ENCODE measurements at regions not wholly inside any gene's neighbourhood (a gene's known extent, or its start where the extent isn't known, plus 50 kb on each side); places are given as distances from the start of the nearest gene placed in this dataset.
"Not testable (repeated sequence)": the region's sequence is repeated elsewhere in the genome, so short reads cannot be mapped to it uniquely, and the experiment has no call there.

- H3K4me1 ChIP-seq (ENCODE audit: low read depth) = no peaks in the 10 kb centered on the region
- intact Hi-C loops (cut with DNase I, micrococcal nuclease) = no loop called here
- no peaks in the 10 kb centered on the region for H3K9me3 ChIP-seq
- no peak for DNase-seq
- TF ChIP-seq CTCF (IDR thresholded peaks at IDR 0.05) = no peak
- no peak for ATAC-seq
- no peak overlapping the region for H3K4me3 ChIP-seq
- H3K36me3 ChIP-seq (ENCODE audit: low read depth) = no peaks in the 10 kb centered on the region
These were observed 406.1 kb upstream of the GRAMD2B start for GRCh38 chr5:126017096-126017495.

GRCh38 chr5:126020770-126021169, 402.4 kb upstream of the GRAMD2B start:
- DNase-seq = no peak

DNA sequence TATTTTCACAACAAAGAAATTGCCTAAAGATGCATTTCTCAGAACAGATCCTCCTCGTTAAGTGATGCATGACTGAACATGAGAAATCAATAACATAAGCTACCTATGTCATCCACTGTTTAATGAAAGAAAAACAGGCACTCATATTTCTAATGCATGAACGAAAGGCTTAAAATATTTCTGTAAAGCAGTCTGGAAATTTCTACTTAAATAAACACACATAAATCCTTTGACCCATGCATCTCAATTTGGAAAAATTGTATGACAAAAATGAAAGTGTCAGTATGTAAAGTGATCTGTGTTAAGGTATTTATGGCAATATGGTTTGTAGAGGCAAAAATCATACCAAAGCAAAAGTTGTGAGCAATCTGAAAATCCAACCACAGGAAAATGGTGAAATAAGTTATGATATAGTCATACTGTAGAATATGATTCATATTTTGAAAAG, 399.2 kb upstream of the GRAMD2B start:
- TF ChIP-seq CTCF (IDR thresholded peaks at IDR 0.05) = no peak
- ATAC-seq (no peak), DNase-seq (no peak)
- intact Hi-C loops (cut with DNase I, micrococcal nuclease) = no loop called here
- H3K36me3 ChIP-seq (ENCODE audit: low read depth) = no peaks in the 10 kb centered on the region
- no peak overlapping the region for H3K4me3 ChIP-seq
- H3K4me1 ChIP-seq (ENCODE audit: low read depth) = no peaks in the 10 kb centered on the region
- H3K9me3 ChIP-seq = peaks cover 9% of the 10 kb centered on the region

More at GRCh38 chr5:126020770-126021169, 402.4 kb upstream of the GRAMD2B start:
- H3K4me1 ChIP-seq (ENCODE audit: low read depth) = no peaks in the 10 kb centered on the region
- H3K4me3 ChIP-seq = no peak overlapping the region
- intact Hi-C loops (cut with DNase I, micrococcal nuclease) = no loop called here
- no peak for ATAC-seq
- no peaks in the 10 kb centered on the region for H3K36me3 ChIP-seq (ENCODE audit: low read depth)
- no peak for TF ChIP-seq CTCF (IDR thresholded peaks at IDR 0.05)
- no peaks in the 10 kb centered on the region for H3K9me3 ChIP-seq

DNA sequence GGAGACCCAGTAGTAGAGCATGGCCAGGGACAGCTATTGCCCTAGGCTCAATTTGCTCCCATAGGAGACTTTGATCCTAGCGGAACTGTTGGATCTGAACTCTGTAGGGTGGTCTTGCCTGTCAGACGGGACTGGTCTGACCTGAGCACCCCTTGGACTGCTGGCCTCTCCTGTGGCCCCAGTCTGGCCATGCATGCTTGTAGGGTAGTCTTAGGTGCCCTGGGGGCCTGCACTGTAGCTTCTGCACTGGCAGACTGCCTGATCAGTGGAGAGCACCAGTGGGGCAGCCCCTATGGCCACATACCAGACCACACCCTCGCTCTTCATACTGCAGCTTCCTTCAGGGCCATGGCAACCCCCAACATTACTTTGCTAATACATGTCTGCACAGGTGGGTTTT, 396.1 kb upstream of the GRAMD2B start:
- Histone ChIP-seq H3K9me3 (peaks cover 17% of the 10 kb centered on the region), H3K4me3 (no peak overlapping the region), H3K36me3 (ENCODE audit: low read depth) (no peaks in the 10 kb centered on the region), H3K4me1 (ENCODE audit: low read depth) (no peaks in the 10 kb centered on the region)
- no peak for DNase-seq
- intact Hi-C loops (cut with DNase I, micrococcal nuclease) = no loop called here
- no peak for TF ChIP-seq CTCF (IDR thresholded peaks at IDR 0.05)
- no peak for ATAC-seq

GRCh38 chr5:126027652-126028051, 395.6 kb upstream of the GRAMD2B start:
- DNase-seq (no peak), ATAC-seq (no peak)
- no peak for TF ChIP-seq CTCF (IDR thresholded peaks at IDR 0.05)
- intact Hi-C loops (cut with DNase I, micrococcal nuclease) = no loop called here
- Histone ChIP-seq H3K4me1 (ENCODE audit: low read depth) (no peaks in the 10 kb centered on the region), H3K9me3 (peaks cover 17% of the 10 kb centered on the region), H3K4me3 (no peak overlapping the region), H3K36me3 (ENCODE audit: low read depth) (no peaks in the 10 kb centered on the region)

DNA sequence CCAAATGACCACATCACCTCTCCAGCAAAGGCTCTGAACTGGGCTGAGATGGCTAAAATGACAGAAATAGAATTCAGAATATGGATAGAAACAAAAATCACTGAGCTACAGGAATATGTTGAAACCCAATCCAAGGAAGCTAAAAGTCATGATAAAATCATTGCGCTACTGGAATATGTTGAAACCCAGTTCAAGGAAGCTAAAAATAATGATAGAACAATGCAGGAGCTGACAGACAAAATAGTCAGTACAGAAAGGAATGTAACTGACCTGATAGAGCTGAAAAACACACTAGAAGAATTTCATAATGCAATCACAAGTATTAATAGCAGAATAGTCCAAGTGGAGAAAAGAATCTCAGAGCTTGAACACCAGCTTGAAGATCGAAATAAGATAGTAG, 394.9 kb upstream of the GRAMD2B start:
- H3K4me3 ChIP-seq = no peak overlapping the region
- no peak for DNase-seq
- H3K36me3 ChIP-seq (ENCODE audit: low read depth) = no peaks in the 10 kb centered on the region
- TF ChIP-seq CTCF (IDR thresholded peaks at IDR 0.05) = no peak
- H3K4me1 ChIP-seq (ENCODE audit: low read depth) = no peaks in the 10 kb centered on the region
- H3K9me3 ChIP-seq = peaks cover 17% of the 10 kb centered on the region
- no peak for ATAC-seq
- intact Hi-C loops (cut with DNase I, micrococcal nuclease) = no loop called here

DNA sequence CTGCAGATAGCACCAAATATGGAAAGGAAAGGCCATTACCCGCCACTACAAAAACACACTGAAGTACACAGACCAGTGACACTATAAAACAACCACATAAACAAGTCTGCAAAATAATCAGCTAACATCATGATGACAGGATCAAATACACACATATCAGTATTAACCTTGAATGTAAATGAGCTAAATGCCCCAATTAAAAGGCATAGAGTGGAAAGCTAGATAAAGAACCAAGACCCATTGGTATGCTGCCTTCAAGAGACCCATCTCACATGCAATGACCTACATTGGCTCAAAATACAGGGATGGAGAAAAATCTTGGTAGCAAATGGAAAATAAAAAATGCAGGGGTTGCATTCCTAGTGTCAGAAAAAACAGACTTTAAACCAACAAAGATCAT, 393.9 kb upstream of the GRAMD2B start:
- DNase-seq; intact Hi-C loops (cut with DNase I, micrococcal nuclease); H3K4me1 ChIP-seq (ENCODE audit: low read depth); H3K4me3 ChIP-seq; ATAC-seq; H3K36me3 ChIP-seq (ENCODE audit: low read depth): not testable (repeated sequence)
- H3K9me3 ChIP-seq = peaks cover 17% of the 10 kb centered on the region

Data from mucosa of descending colon (tissue), 3 donors.